Activated CD8-positive, alpha-beta memory T cell treated with anti-CD3 and anti-CD28 coated beads for 36 hours (primary cell): ENCODE measurements at regions not wholly inside any gene's neighbourhood (a gene's known extent, or its start where the extent isn't known, plus 50 kb on each side); places are given as distances from the start of the nearest gene placed in this dataset.

ENCODE experiments used
- CTCF ChIA-PET: fragments of 350-600 bp; sonication (Branson Sonifier 250); formaldehyde crosslinking; loops from one replicate; lab custom pipeline; 2021; ENCODE audit warnings: antibody characterized with exemption; lab: Charles Lee
- POLR2A ChIA-PET: fragments of 350-600 bp; sonication (Branson Sonifier 250); formaldehyde crosslinking; loops from one replicate; lab custom pipeline; 2021; ENCODE audit warnings: antibody characterized with exemption; lab: Charles Lee

DNA sequence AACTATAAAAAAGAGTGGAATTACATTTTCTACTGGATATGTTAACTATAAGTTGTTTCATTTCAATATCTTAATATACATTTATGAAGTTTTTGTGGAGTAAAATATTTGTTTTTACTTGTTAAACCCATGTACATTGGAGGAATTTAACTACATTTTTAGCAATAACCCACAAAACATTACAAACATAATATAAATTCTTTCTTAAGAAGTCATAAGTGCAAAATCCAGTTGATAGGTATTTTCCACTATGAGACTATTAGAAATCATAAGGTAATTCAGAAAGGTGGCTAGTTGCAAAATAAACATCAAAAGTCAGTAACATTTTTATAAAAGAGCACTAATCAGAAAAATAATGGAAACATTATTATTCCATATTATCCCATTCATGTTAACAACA lies 73.9 kb upstream of the RRP15 start:
- ChIA-PET POLR2A (no interaction called here), CTCF (no interaction called here)

DNA sequence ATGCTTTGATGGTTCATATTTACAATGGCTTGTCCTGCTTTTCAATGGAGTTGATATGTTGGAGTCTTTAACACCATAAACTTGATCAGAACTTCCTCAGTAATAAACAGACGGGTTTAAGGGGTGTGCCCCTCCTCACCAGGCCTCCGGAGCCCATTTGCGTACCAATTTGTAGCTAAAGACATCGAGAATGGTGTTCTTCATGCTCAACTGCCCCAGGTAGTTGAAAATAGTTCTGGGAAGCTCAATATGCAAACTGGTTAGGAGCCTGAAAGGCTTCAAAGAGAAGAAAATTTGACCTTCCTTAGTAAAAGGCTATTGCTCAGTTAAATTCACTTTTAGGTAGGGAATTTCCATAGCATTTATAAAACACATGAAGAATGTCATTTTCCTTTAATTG lies 68.1 kb upstream of the RRP15 start:
- CTCF ChIA-PET = no interaction called here
- POLR2A ChIA-PET = no interaction called here

DNA sequence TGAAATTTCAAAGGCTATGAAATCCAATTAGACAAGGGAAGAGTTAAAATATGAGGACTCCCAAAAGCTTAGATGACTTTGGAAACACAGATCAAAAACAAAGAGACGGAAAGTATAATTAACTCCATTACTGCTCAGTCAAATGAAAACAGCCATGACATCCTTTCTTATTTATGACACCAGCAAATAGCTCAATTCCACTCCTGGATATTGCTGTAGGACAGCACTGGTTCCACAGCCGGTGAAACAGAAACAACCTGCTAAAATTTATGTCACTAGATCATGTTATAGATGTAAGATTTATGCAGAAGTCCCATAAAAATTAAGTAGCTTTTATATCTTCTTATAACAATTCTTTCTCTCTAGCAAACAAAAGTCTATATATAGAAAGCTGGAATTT lies 65.6 kb upstream of the RRP15 start:
- CTCF ChIA-PET = no interaction called here
- POLR2A ChIA-PET = no interaction called here

DNA sequence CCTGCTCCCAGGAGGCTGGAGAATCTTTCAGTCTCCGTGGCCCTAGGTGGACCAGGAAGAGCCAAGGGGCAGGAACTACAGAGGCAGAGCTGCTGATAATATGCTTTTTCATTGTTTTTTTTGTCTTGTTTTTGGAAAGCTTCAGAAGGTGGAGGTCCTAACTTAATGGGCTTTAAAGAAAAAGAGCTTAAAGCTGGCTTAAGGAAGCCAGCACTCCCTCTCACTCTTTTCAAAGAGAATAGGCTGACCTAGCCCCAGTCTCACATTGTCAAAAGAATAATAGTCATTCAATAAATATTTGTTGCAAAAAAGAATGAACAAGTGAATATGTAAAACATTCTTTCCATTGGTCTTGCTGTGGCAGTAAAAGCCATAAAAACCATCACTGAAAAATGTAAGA lies 61.0 kb upstream of the RRP15 start:
- ChIA-PET POLR2A (no interaction called here), CTCF (no interaction called here)

DNA sequence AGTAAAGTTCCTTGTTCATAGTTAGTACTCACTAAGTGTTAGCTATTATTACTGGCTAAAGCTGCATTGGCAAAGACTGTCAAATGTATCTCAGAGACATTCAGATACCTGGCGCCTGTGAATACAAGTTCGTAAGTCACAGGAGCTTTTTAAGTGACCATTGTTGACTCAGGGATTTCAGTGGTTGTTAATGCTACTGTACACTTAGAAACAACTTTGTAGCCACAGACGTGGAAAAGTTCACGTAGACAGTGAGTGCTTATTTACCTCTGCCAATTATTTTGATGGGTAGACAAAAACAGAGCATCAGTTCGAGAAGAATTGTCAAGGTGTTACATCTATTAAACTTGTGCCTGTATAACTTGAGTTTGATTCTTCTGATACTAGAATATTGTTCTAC lies 59.1 kb upstream of the RRP15 start:
- POLR2A ChIA-PET = no interaction called here

More for the DNA sequence above, 59.1 kb upstream of the RRP15 start:
- CTCF ChIA-PET = no interaction called here
